Liver (tissue), 8 donors: ENCODE measurements at regions not wholly inside any gene's neighbourhood (a gene's known extent, or its start where the extent isn't known, plus 50 kb on each side); places are given as distances from the start of the nearest gene placed in this dataset.

Experiments
- DNase-seq: peaks from one replicate; pipeline ENCODE4 v3.0.0-alpha.2; 2017; ENCODE audit warnings: low spot score
- H3K27ac ChIP-seq, 2 donors: one replicate each; pipeline ENCODE4 v1.7.0; 2013; ENCODE audit warnings: inconsistent platforms in 2 of 2, low read length in 2 of 2, control low read depth in 1 of 2, low read depth in 1 of 2, mild to moderate bottlenecking in 1 of 2
- H3K27me3 ChIP-seq, 4 donors: one replicate each; pipeline versions ENCODE4 v1.6.1 to v1.7.0; 2013; ENCODE audit warnings: low read length in 3 of 4, inconsistent platforms in 1 of 4, mild to moderate bottlenecking in 1 of 4, moderate library complexity in 1 of 4; ENCODE audit not compliant: control insufficient read depth in 4 of 4, insufficient read depth in 4 of 4
- H3K36me3 ChIP-seq, 4 donors: one replicate each; pipeline versions ENCODE4 v1.6.1 to v1.7.0; 2013; ENCODE audit warnings: low read length in 3 of 4, mild to moderate bottlenecking in 3 of 4, low read depth in 1 of 4, moderate library complexity in 1 of 4; ENCODE audit not compliant: control insufficient read depth in 4 of 4, insufficient read depth in 3 of 4
- H3K4me1 ChIP-seq, 4 donors: one replicate each; pipeline versions ENCODE4 v1.6.1 to v1.7.0; 2013; ENCODE audit warnings: low read length in 3 of 4, mild to moderate bottlenecking in 3 of 4, moderate library complexity in 1 of 4; ENCODE audit not compliant: control insufficient read depth in 4 of 4, insufficient read depth in 4 of 4
- H3K4me3 ChIP-seq, 3 donors: one replicate each; pipeline versions ENCODE4 v1.6.1 to v1.7.0; 2013; ENCODE audit warnings: low read length in 3 of 3, control low read depth in 1 of 3, low read depth in 1 of 3, mild to moderate bottlenecking in 1 of 3
- H3K9ac ChIP-seq, 2 donors: one replicate each; pipeline ENCODE4 v1.7.0; 2013; ENCODE audit warnings: low read length in 2 of 2, mild to moderate bottlenecking in 2 of 2, moderate library complexity in 2 of 2, control low read depth in 1 of 2, low read depth in 1 of 2
- H3K9me3 ChIP-seq, 4 donors: one replicate each; pipeline versions ENCODE4 v1.6.1 to v1.7.0; 2013; ENCODE audit warnings: low read length in 3 of 4; ENCODE audit not compliant: control insufficient read depth in 4 of 4
- EGR1 ChIP-seq, 2 donors: IDR thresholded peaks; 2 replicates each; pipeline ENCODE4 v1.6.1; 2016 to 2018; ENCODE audit warnings: antibody characterized with exemption in 2 of 2, low read depth in 2 of 2
- FOXA1 ChIP-seq: IDR thresholded peaks from 2 replicates; pipeline ENCODE4 v1.6.1; 2016; ENCODE audit warnings: antibody characterized with exemption
- GABPA ChIP-seq, 2 donors: IDR thresholded peaks in 1 of 2; conservative IDR thresholded peaks in 1 of 2; 2 replicates each; pipeline ENCODE4 v1.6.1; 2016; ENCODE audit warnings: antibody characterized with exemption in 2 of 2, mild to moderate bottlenecking in 1 of 2, moderate library complexity in 1 of 2
- HNF4A ChIP-seq, 2 donors: conservative IDR thresholded peaks; 2 replicates each; pipeline ENCODE4 v1.6.1; 2016; ENCODE audit warnings: antibody characterized with exemption in 2 of 2, mild to moderate bottlenecking in 2 of 2
- HNF4G ChIP-seq: IDR thresholded peaks from 2 replicates; pipeline ENCODE4 v1.6.1; 2016; ENCODE audit warnings: antibody characterized with exemption
- MAX ChIP-seq: IDR thresholded peaks from 2 replicates; pipeline ENCODE4 v1.6.1; 2016; ENCODE audit warnings: antibody characterized with exemption
- RAD21 ChIP-seq, 2 donors: IDR thresholded peaks; 2 replicates each; pipeline ENCODE4 v1.6.1; 2016; ENCODE audit warnings: antibody characterized with exemption in 2 of 2, mild to moderate bottlenecking in 2 of 2
- RXRA ChIP-seq, 2 donors: IDR thresholded peaks; 2 replicates each; pipeline ENCODE4 v1.6.1; 2017 to 2018; ENCODE audit warnings: antibody characterized with exemption in 2 of 2, mild to moderate bottlenecking in 1 of 2
- TAF1 ChIP-seq: conservative IDR thresholded peaks from 2 replicates; pipeline ENCODE4 v1.6.1; 2016; ENCODE audit warnings: antibody characterized with exemption, mild to moderate bottlenecking
- YY1 ChIP-seq: IDR thresholded peaks from 2 replicates; pipeline ENCODE4 v1.6.1; 2016; ENCODE audit warnings: antibody characterized with exemption, mild to moderate bottlenecking
- ZBTB33 ChIP-seq: IDR thresholded peaks from 2 replicates; pipeline ENCODE4 v1.6.1; 2016; ENCODE audit warnings: antibody characterized with exemption
- WGBS: extraction: QIAGEN DNeasy Blood & Tissue Kit; methylation state at CpG from one replicate; pipeline ENCODE4 v1.1.7; 2013; 5-methylcytosine and 5-hydroxymethylcytosine counted together
- TF ChIP-seq, protein P1 (sequence below): fragments of 150-350 bp; IDR thresholded peaks from 2 replicates; pipeline ENCODE4 v1.5.1; 2017; ENCODE audit warnings: improper control_type of control experiment, low read depth, low read length; ENCODE audit not compliant: missing input control
- TF ChIP-seq, protein P2 (sequence below): IDR thresholded peaks from 2 replicates; pipeline ENCODE4 v1.6.1; 2016; ENCODE audit warnings: antibody characterized with exemption
- TF ChIP-seq, protein P3 (sequence below): IDR thresholded peaks from 2 replicates; pipeline ENCODE4 v1.6.1; 2016; ENCODE audit warnings: antibody characterized with exemption, mild to moderate bottlenecking
- donor health status: healthy.
- donor health status: healthy.
- donor health status: healthy.
- donor health status: healthy.
- donor health status: healthy.

GRCh38 chrX:19193565-19193964 lies 71.3 kb upstream of the ADGRG2 start:
- no peak for TF ChIP-seq EGR1 (IDR thresholded peaks at IDR 0.05; ENCODE audit: low read depth in 2 of 2)
- TF ChIP-seq RXRA (IDR thresholded peaks at IDR 0.05): no peak
- no peak for TF ChIP-seq ZBTB33
- TF ChIP-seq YY1: no peak
- TF ChIP-seq FOXA1: no peak
- TF ChIP-seq TAF1: no peak
- TF ChIP-seq RAD21 (IDR thresholded peaks at IDR 0.05): no peak
- H3K9me3 ChIP-seq: peaks cover 0 to 5% (median 2%) of the 10 kb centered on the region in 4 donors
- no peak overlapping the region for H3K9ac ChIP-seq
- no peak overlapping the region for H3K27ac ChIP-seq
- H3K27me3 ChIP-seq: no peaks in the 10 kb centered on the region
- H3K4me3 ChIP-seq: no peak overlapping the region
- H3K36me3 ChIP-seq: no peaks in the 10 kb centered on the region
- 66% methylated on average over 8 of the region's 8 CpGs for WGBS
- H3K4me1 ChIP-seq: no peaks in the 10 kb centered on the region
- DNase-seq: no peak

DNA sequence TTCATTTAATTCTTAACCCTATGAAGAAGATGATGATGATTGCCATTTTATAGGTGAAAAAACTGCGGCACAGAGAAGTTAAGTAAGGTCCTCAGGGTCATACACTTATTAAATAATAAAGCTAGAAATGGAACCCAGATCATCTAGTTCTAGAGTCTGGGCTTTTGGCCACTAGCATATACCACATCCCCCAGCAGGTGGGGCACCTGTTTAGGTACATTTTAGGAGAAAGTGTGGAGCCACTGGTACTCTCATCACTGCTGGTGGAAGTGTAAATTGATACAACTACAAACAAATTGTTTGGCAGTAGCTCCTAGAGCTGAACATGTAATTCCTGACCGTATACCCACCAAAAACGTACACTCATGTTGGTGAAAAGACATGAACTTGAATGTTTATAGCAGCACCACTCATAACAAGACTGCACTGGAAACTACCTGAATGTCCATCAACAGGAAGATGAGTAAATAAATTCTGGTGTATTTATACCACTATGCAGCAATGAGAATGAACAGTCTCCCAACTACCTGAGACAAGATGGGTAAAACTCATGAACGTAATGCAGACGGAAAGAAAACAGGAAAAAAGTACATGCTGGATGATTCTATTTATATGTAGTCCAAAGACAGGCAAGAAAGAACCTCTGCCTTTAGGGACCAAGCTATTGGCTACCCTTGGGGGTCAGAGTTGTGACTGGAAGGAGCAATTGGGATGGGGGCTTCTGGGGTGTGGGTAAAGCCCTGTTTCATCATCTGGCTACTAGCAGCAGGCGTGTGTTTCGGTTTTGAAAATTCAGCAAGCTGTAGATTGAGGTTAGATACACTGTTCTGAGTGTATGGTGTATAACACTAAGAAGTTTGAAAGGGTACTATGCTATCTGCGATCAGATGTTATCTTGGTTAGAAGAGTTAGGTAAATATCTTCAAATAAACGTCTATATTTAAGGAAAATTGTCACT lies 72.3 kb upstream of the ADGRG2 start:
- no peak overlapping the region for H3K9ac ChIP-seq
- WGBS: 63% methylated on average over 9 of the region's 9 CpGs
- H3K27ac ChIP-seq: no peak overlapping the region
- peaks cover 0 to 5% (median 2%) of the 10 kb centered on the region in 4 donors for H3K9me3 ChIP-seq
- H3K36me3 ChIP-seq: no peaks in the 10 kb centered on the region
- H3K27me3 ChIP-seq: no peaks in the 10 kb centered on the region
- no peak for TF ChIP-seq MAX
- TF ChIP-seq RAD21 (IDR thresholded peaks at IDR 0.05): peak; percentile 33 to 50
- TF ChIP-seq, protein P1, sequence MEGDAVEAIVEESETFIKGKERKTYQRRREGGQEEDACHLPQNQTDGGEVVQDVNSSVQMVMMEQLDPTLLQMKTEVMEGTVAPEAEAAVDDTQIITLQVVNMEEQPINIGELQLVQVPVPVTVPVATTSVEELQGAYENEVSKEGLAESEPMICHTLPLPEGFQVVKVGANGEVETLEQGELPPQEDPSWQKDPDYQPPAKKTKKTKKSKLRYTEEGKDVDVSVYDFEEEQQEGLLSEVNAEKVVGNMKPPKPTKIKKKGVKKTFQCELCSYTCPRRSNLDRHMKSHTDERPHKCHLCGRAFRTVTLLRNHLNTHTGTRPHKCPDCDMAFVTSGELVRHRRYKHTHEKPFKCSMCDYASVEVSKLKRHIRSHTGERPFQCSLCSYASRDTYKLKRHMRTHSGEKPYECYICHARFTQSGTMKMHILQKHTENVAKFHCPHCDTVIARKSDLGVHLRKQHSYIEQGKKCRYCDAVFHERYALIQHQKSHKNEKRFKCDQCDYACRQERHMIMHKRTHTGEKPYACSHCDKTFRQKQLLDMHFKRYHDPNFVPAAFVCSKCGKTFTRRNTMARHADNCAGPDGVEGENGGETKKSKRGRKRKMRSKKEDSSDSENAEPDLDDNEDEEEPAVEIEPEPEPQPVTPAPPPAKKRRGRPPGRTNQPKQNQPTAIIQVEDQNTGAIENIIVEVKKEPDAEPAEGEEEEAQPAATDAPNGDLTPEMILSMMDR: peak; percentile 23
- H3K4me1 ChIP-seq: no peaks in the 10 kb centered on the region
- no peak overlapping the region for H3K4me3 ChIP-seq
- no peak for DNase-seq

GRCh38 chrX:19195243-19195610 lies 73.0 kb upstream of the ADGRG2 start:
- no peak for DNase-seq
- H3K36me3 ChIP-seq: no peaks in the 10 kb centered on the region
- TF ChIP-seq TAF1 (no peak), GABPA (IDR thresholded peaks at IDR 0.05 in 1 of 2, conservative IDR thresholded peaks at IDR 0.05 in 1 of 2) (no peak), EGR1 (IDR thresholded peaks at IDR 0.05; ENCODE audit: low read depth in 2 of 2) (no peak), RXRA (IDR thresholded peaks at IDR 0.05) (no peak), HNF4A (conservative IDR thresholded peaks at IDR 0.05) (no peak), YY1 (no peak), HNF4G (no peak), FOXA1 (no peak)
- TF ChIP-seq, protein P2, sequence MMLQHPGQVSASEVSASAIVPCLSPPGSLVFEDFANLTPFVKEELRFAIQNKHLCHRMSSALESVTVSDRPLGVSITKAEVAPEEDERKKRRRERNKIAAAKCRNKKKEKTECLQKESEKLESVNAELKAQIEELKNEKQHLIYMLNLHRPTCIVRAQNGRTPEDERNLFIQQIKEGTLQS: no peak
- TF ChIP-seq, protein P3, sequence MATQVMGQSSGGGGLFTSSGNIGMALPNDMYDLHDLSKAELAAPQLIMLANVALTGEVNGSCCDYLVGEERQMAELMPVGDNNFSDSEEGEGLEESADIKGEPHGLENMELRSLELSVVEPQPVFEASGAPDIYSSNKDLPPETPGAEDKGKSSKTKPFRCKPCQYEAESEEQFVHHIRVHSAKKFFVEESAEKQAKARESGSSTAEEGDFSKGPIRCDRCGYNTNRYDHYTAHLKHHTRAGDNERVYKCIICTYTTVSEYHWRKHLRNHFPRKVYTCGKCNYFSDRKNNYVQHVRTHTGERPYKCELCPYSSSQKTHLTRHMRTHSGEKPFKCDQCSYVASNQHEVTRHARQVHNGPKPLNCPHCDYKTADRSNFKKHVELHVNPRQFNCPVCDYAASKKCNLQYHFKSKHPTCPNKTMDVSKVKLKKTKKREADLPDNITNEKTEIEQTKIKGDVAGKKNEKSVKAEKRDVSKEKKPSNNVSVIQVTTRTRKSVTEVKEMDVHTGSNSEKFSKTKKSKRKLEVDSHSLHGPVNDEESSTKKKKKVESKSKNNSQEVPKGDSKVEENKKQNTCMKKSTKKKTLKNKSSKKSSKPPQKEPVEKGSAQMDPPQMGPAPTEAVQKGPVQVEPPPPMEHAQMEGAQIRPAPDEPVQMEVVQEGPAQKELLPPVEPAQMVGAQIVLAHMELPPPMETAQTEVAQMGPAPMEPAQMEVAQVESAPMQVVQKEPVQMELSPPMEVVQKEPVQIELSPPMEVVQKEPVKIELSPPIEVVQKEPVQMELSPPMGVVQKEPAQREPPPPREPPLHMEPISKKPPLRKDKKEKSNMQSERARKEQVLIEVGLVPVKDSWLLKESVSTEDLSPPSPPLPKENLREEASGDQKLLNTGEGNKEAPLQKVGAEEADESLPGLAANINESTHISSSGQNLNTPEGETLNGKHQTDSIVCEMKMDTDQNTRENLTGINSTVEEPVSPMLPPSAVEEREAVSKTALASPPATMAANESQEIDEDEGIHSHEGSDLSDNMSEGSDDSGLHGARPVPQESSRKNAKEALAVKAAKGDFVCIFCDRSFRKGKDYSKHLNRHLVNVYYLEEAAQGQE: no peak
- H3K4me3 ChIP-seq: no peak overlapping the region
- no peaks in the 10 kb centered on the region for H3K27me3 ChIP-seq
- no peak overlapping the region for H3K27ac ChIP-seq
- WGBS: 41% methylated on average over 11 of the region's 11 CpGs
- no peaks in the 10 kb centered on the region for H3K4me1 ChIP-seq
- no peak overlapping the region for H3K9ac ChIP-seq
- peaks cover 0 to 5% (median 2%) of the 10 kb centered on the region in 4 donors for H3K9me3 ChIP-seq
